HG03159 (cell line): ENCODE measurements at regions not wholly inside any gene's neighbourhood (a gene's known extent, or its start where the extent isn't known, plus 50 kb on each side); places are given as distances from the start of the nearest gene placed in this dataset.

Experiments
- ATAC-seq: cut with Tn5 transposase; IDR thresholded peaks from one replicate; pipeline ENCODE4 v1.9.1; 2021; ENCODE audit warnings: mild to moderate bottlenecking, moderate library complexity; ENCODE audit not compliant: unreplicated experiment

GRCh38 chr9:110133608-110134210 lies 74.2 kb downstream of the C9orf152 start:
- ATAC-seq = no peak

GRCh38 chr9:110135846-110136245 lies 72.1 kb downstream of the C9orf152 start:
- no peak for ATAC-seq

- ATAC-seq = no peak
These were observed 71.2 kb downstream of the C9orf152 start for GRCh38 chr9:110136802-110137201.

DNA sequence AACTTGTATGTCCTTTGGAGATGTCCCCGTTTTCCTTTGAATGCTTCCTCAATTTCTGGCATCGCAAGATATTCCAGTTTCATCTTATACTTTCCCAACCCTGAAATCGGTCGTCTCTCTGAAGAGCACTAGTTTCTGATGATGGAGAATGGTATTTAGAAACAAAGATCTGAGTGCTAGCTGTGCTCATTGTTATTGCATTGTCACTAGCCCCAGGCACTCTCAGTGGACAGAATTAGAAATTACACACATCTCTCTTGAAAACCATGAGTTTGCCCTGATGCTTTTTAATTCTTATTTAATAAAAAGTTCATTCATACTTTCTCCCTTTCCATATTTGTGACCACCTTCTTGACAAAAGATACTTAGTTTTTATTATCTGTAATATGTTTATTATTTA lies 67.7 kb downstream of the C9orf152 start:
- no peak for ATAC-seq

DNA sequence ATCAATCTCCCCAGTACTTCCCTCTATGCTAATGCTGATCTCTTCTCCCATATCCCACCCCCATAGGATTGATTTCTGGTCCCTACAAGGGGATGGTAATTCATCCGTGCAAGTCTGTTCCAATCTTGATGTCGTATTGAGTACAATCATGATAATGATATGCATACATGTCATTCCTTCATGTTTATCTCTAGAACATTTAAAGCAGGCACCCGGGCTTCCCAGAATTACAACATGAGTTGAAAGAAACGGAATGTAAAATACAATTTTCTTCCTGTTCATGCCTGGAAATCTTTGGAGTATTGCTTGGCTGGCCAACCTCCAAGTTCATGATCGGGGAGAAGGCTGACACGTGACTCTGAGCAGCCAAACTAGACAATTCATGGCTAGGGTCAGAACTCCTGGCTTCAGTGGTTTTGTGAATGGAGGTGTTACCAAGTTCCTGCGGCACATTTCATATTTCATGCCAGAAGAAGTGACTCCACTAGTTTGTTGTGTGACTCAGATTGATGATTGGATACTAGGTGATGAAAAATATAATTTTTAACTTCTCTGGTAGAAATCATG lies 66.6 kb downstream of the C9orf152 start:
- no peak for ATAC-seq

GRCh38 chr9:110142253-110142652 lies 65.7 kb downstream of the C9orf152 start:
- ATAC-seq = no peak

DNA sequence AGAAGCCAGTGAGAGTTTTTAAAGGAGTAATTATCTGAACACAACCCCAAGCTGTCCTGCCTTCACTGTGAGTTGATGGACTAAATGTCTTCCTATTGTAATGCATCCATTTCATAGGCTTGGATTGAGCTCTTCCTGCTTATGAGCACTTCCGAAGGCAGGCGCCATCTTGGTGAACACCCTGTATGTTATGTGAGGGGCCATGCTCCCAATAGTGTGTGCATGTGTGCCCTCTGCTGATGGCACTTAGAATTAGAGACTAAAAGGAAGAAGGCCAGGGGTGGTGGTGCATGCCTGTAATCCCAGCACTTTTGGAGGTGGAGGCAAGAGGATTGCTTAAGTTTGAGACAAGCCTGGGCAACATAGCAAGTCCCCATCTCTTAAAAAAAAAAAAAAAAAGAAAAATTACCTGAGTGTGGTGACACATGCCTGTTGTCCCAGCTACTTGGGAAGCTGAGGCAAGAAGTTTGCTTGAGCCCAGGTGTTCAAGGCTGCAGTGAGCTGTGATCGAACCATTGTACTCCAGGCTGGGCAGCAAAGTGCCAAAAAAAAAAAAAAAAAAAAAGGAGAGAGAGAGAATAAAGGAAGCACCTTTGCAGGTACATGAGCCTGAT lies 65.0 kb downstream of the C9orf152 start:
- ATAC-seq = peak; percentile 10

- ATAC-seq = peak; percentile 54
These were observed 64.5 kb downstream of the C9orf152 start for GRCh38 chr9:110143485-110143884.

DNA sequence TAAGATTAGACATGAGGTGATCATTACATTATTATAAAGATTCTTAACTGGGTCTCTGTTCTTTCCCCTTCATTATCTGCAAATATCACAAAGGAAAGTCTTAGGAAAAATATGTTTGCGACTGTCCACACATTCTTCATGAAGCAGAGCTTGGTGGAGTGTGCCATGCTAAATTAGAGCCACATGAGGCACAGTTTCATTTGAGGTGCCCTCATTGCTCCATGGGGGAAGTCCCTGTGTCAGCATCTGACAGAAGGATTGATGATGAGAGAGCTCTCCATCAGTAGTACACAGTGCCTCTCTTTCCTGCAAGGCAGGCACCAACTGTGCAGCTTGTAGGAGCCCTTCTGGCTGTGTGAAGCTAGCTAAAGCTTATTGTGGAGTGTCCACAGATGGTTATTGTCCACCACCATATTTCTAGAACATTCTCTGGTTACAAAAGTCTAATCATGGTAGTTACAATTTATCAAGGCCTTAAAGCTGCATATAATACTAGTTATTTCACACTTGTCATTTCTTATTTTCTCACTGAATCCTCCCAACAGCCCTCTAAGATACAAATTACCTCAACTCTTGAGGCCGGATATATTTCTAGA lies 63.9 kb downstream of the C9orf152 start:
- ATAC-seq = peak; percentile 54

DNA sequence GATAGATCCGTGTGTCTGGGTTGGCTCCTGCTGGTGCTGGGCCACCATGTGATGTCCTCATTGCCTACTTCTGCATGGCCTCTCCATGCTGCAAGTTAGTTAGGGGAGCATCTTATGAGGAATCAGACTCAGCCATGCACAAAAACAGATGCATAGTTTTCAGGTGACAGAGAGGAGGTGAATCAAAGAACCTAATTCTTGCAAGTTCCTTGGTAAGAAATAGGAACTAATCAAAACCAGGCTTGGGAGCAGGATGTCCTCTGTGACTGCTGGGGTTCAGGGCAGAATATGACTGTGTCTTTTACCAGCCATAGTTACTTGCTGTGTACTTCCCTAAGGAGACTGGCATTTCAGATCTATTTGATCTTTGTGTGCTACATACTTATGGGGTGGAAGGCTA lies 61.6 kb downstream of the C9orf152 start:
- ATAC-seq = no peak

- ATAC-seq = peak; percentile 73
These were observed 59.6 kb downstream of the C9orf152 start for GRCh38 chr9:110148384-110148783.

DNA sequence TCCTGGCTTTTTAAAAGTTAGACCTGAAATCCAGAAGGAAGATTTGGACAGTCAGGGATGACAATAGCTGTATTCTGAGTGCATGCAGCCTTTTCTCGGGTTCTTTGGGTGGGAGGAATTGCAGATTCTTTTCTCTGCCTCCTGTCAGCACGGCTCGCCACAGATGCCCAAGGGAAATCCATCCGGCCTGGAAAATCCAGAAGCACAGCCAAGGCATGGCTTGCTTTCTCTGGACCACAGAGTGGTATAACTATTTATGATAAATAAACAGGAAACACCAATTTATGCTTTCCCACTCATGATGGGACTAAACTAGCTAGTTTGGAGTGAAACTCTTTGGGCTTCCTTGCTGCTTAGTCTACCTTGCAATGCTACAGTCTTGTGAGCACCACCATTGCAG lies 59.1 kb downstream of the C9orf152 start:
- ATAC-seq = no peak
